OCI-LY1 (cell line): ENCODE measurements at regions not wholly inside any gene's neighbourhood (a gene's known extent, or its start where the extent isn't known, plus 50 kb on each side); places are given as distances from the start of the nearest gene placed in this dataset.

Experiments used
- CTCF ChIP-seq: fragments of 200-600 bp; sonication (generic), shearing (Covaris generic); IDR thresholded peaks from 2 replicates; pipeline ENCODE4 v1.5.1; 2017; ENCODE audit warnings: mild to moderate bottlenecking, antibody characterized with exemption, low read length, moderate library complexity, mixed read lengths
- EZH2 ChIP-seq: fragments of 200-600 bp; sonication (generic), shearing (Covaris generic); IDR thresholded peaks from 2 replicates; pipeline ENCODE4 v1.8.0; 2017; ENCODE audit warnings: borderline replicate concordance, mixed run types, mild to moderate bottlenecking, antibody characterized with exemption, low read length, moderate library complexity, mixed read lengths

- TF ChIP-seq CTCF, result no peak
- no peak for TF ChIP-seq EZH2
Measured at GRCh38 chr9:18385696-18386490, 88.1 kb upstream of the ADAMTSL1 start.
